ENCODE measurements at regions not wholly inside any gene's neighbourhood (a gene's known extent, or its start where the extent isn't known, plus 50 kb on each side); places are given as distances from the start of the nearest gene placed in this dataset.

DNA sequence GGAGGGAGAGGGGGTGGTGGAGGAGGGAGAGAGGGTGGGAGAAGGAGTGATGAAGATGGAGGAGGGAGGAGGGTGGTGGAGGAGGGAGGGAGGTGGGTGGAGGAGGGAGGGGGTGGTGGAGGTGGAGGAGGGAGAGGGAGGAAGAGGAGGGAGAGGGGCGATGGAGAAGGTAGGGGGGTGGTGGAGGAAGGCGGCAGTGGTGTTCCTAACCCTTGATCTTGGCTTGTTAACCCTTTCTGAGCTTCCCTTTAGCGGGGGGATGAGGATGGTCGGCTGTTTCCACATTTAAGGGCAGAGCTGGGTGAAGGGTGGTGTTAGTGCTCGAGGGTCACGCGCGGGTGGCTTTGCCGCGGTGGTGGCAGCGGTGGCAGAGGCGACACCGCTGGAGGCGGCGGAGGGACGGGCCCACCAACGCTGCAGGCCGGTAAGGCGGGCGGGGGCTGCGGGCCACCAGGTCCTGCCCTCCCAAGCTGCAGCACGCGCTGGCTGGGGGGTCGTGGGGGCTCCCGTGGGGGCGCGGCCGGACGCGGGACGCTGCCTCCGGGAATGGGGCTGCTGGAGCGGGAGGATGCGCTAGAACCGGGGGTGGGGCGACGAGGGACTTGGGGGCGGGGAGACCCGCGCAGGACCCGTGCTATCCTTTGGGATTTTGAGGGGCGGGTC is 156.3 kb downstream of the PTPN11 start:
- no peak overlapping the region for H3K4me3 Mint-ChIP-seq
- H3K27ac Mint-ChIP-seq: no peak overlapping the region
- no peaks in the 10 kb centered on the region for H3K36me3 Mint-ChIP-seq (ENCODE audit: low read depth)
- TF ChIP-seq, protein P1, sequence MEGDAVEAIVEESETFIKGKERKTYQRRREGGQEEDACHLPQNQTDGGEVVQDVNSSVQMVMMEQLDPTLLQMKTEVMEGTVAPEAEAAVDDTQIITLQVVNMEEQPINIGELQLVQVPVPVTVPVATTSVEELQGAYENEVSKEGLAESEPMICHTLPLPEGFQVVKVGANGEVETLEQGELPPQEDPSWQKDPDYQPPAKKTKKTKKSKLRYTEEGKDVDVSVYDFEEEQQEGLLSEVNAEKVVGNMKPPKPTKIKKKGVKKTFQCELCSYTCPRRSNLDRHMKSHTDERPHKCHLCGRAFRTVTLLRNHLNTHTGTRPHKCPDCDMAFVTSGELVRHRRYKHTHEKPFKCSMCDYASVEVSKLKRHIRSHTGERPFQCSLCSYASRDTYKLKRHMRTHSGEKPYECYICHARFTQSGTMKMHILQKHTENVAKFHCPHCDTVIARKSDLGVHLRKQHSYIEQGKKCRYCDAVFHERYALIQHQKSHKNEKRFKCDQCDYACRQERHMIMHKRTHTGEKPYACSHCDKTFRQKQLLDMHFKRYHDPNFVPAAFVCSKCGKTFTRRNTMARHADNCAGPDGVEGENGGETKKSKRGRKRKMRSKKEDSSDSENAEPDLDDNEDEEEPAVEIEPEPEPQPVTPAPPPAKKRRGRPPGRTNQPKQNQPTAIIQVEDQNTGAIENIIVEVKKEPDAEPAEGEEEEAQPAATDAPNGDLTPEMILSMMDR (IDR thresholded peaks at IDR 0.05): no peak
- ChIA-PET CTCF (no interaction called here), POLR2A (no interaction called here)
- no peaks in the 10 kb centered on the region for H3K4me1 Mint-ChIP-seq (ENCODE audit: low read depth)
- peaks cover 27% of the 10 kb centered on the region for H3K27me3 Mint-ChIP-seq
- intact Hi-C loops (cut with micrococcal nuclease): no loop called here
- no peaks in the 10 kb centered on the region for H3K9me3 Mint-ChIP-seq
- ATAC-seq (no peak), DNase-seq (no peak)

DNA sequence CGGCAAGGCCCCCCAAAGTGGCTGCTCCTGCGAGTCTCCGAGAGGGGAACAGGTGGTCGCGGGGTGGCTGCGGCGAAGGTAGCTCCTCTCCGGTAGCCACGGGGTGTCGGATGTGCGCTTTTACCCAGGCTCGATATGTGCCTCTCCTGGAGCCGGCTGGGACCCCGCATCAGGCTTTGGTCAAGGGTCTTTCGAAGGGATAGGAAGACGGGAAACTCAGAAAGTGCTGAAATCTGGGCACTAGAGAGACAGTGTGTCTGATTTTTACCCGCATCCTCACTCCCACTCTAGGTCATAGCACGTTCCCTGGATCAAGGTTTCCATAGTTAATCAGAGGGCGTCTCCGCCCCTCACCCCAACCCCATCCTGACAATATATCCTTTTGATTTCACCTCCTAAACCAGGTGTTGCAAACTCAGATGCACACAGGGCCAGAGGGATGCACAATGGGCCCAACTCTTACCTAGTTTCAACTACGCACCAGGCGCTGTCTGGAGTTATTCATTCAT is 156.9 kb downstream of the PTPN11 start:
- no peak overlapping the region for H3K27ac Mint-ChIP-seq

DNA sequence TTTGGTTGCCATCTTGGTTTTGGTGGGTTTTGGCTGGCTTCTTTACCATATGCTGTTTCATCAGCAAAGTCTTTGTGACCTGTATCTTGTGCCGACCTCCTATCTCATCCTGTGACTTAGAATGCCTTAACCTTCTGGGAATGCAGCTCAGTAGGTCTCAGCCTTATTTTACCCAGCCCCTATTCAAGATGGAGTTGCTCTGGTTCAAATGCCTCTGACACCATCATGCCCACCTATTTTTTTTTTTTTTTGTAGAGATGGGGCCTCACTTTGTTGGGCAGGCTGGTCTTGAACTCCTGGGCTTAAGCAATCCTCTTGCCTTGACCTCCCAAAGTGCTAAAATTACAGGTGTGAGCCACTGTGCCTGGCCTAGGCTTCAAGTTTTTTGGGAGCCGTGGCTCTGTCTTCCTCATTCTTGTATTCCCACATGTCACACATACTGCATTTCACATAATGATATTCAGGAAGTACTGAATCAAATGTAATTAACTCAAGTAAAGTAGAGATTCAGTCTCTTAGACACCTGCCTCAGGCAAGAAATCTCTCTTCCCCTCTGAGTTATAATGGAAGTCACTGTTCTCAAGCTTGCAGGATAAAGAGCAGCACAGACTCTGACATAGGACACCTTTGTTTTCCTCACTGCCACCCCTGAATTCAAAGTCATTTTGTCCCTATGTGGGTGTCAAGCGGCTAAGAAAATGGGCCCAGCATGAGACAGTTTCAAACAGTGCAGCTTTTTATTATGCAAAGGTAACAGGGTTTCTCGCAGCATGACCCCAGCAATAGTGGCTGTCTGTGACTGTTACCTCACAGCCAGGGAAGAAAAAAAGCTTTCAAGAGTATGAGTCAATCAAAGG is 159.0 kb downstream of the PTPN11 start:
- intact Hi-C loops (cut with micrococcal nuclease): no loop called here
- Mint-ChIP-seq H3K4me1 (ENCODE audit: low read depth) (no peaks in the 10 kb centered on the region), H3K27me3 (peaks cover 21% of the 10 kb centered on the region), H3K4me3 (no peak overlapping the region), H3K36me3 (ENCODE audit: low read depth) (no peaks in the 10 kb centered on the region), H3K9me3 (no peaks in the 10 kb centered on the region), H3K27ac (no peak overlapping the region)
- ChIA-PET POLR2A (no interaction called here), CTCF (no interaction called here)
- DNase-seq: no peak
- TF ChIP-seq, protein P1 (IDR thresholded peaks at IDR 0.05): no peak
- ATAC-seq: no peak

More for the DNA sequence above, 156.9 kb downstream of the PTPN11 start:
- ATAC-seq (no peak), DNase-seq (no peak)
- POLR2A ChIA-PET: no interaction called here
- TF ChIP-seq, protein P1 (IDR thresholded peaks at IDR 0.05): no peak
- H3K36me3 Mint-ChIP-seq (ENCODE audit: low read depth): no peaks in the 10 kb centered on the region
- peaks cover 24% of the 10 kb centered on the region for H3K27me3 Mint-ChIP-seq
- H3K4me3 Mint-ChIP-seq: no peak overlapping the region
- intact Hi-C loops (cut with micrococcal nuclease): no loop called here
- no peaks in the 10 kb centered on the region for H3K9me3 Mint-ChIP-seq
- CTCF ChIA-PET: no interaction called here
- H3K4me1 Mint-ChIP-seq (ENCODE audit: low read depth): no peaks in the 10 kb centered on the region

DNA sequence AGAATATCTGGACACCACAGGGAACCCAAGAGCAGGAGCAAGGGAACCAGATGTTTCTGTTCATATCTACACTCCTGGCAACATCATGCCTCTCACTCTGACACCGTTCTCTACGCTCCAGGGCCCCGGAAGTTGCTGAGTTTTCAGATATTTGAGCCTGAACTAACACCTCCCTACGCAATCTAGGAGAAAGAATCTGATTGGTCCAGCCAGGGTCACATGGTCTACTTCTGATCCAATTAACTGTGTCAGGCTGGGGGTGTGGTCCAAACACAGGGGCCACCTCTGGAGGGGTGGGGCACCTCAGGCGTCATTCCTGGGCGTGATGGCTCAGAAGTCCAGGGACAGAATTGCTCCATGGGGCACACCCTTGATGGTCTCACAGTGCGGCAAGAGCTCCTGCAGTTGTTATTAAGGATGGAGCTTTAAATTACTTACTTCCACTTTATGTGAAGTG is 165.5 kb downstream of the PTPN11 start:
- Mint-ChIP-seq H3K9me3 (no peaks in the 10 kb centered on the region), H3K4me1 (ENCODE audit: low read depth) (no peaks in the 10 kb centered on the region)

More for the DNA sequence above, 165.5 kb downstream of the PTPN11 start:
- Mint-ChIP-seq H3K36me3 (ENCODE audit: low read depth) (no peaks in the 10 kb centered on the region), H3K27ac (no peak overlapping the region), H3K4me3 (no peak overlapping the region), H3K27me3 (peaks cover 12% of the 10 kb centered on the region)
- DNase-seq (no peak), ATAC-seq (no peak)
- ChIA-PET POLR2A (no interaction called here), CTCF (no interaction called here)
- TF ChIP-seq, protein P1 (IDR thresholded peaks at IDR 0.05): no peak
- intact Hi-C loops (cut with micrococcal nuclease): no loop called here
